HepG2 (cell line): ENCODE measurements at regions not wholly inside any gene's neighbourhood (a gene's known extent, or its start where the extent isn't known, plus 50 kb on each side); places are given as distances from the start of the nearest gene placed in this dataset.
"Not testable (repeated sequence)": the region's sequence is repeated elsewhere in the genome, so short reads cannot be mapped to it uniquely, and the experiment has no call there.

ENCODE experiments used
- CTCF ChIP-seq: sonication (generic); formaldehyde crosslinking; IDR thresholded peaks from 2 replicates; pipeline ENCODE4 v1.5.0; 2020; ENCODE audit warnings: mild to moderate bottlenecking, missing genetic modification reagents, moderate library complexity
- JUNB ChIP-seq: sonication (generic); formaldehyde crosslinking; IDR thresholded peaks from 2 replicates; pipeline ENCODE4 v1.8.0; 2022; ENCODE audit warnings: missing genetic modification reagents, mild to moderate bottlenecking, borderline replicate concordance
- KDM1A ChIP-seq: IDR thresholded peaks from 2 replicates; pipeline ENCODE4 v1.6.1; 2016; ENCODE audit warnings: missing compliant biosample characterization
- MIXL1 ChIP-seq: IDR thresholded peaks from 2 replicates; pipeline ENCODE4 v1.6.1; 2016
- POLR2A ChIP-seq, 2 experiments: IDR thresholded peaks; 2 replicates each; pipeline ENCODE4 v1.6.1; 2011; ENCODE audit warnings: low read depth in 2 of 2, low read length in 2 of 2, mild to moderate bottlenecking in 1 of 2, moderate library complexity in 1 of 2; ENCODE audit not compliant: insufficient read depth in 1 of 2
- PTBP1 ChIP-seq: fragments of 200-400 bp; formaldehyde crosslinking; IDR thresholded peaks from 2 replicates; pipeline ENCODE4 v1.6.1; 2018; ENCODE audit warnings: low read length, low read depth; ENCODE audit not compliant: poor library complexity, severe bottlenecking
- TAF15 ChIP-seq: fragments of 200-400 bp; formaldehyde crosslinking; IDR thresholded peaks from one replicate; pipeline ENCODE4 v1.6.1; 2018; ENCODE audit warnings: mild to moderate bottlenecking, low read depth, low read length; ENCODE audit not compliant: poor library complexity, severe bottlenecking
- TRIM24 ChIP-seq: sonication (generic); formaldehyde crosslinking; IDR thresholded peaks from 2 replicates; pipeline ENCODE4 v1.8.0; 2022; ENCODE audit warnings: mild to moderate bottlenecking, missing genetic modification reagents
- UBTF ChIP-seq: sonication (generic); formaldehyde crosslinking; IDR thresholded peaks from 2 replicates; pipeline ENCODE4 v1.4.0; 2020; ENCODE audit warnings: mild to moderate bottlenecking, missing genetic modification reagents
- YY1 ChIP-seq: IDR thresholded peaks from 2 replicates; pipeline ENCODE4 v1.6.1; 2011; ENCODE audit warnings: low read length, low read depth, moderate library complexity, mild to moderate bottlenecking; ENCODE audit not compliant: insufficient read depth, insufficient replicate concordance
- ZBTB40 ChIP-seq, 2 experiments: fragments of 450-650 bp in 1 of 2; sonication (generic) in 1 of 2; formaldehyde crosslinking in 1 of 2; IDR thresholded peaks; 2 replicates each; pipeline versions ENCODE4 v1.6.1 to v1.8.0; 2016 to 2022; ENCODE audit warnings: antibody characterized with exemption in 1 of 2, mild to moderate bottlenecking in 1 of 2, missing genetic modification reagents in 1 of 2
- ZBTB7A ChIP-seq: sonication (generic); formaldehyde crosslinking; IDR thresholded peaks from 2 replicates; pipeline ENCODE4 v1.8.0; 2022; ENCODE audit warnings: mild to moderate bottlenecking, missing genetic modification reagents
- ZNF263 ChIP-seq: sonication (generic); formaldehyde crosslinking; IDR thresholded peaks from 2 replicates; pipeline ENCODE4 v1.4.0; 2020; ENCODE audit warnings: missing genetic modification reagents

GRCh38 chr7:32816409-32816948, 75.1 kb downstream of the KBTBD2 start:
- TF ChIP-seq CTCF (CRISPR knock-in tag); TRIM24 (CRISPR knock-in tag); KDM1A (CRISPR knock-in tag); YY1; UBTF; JUNB (CRISPR knock-in tag); ZBTB7A (CRISPR knock-in tag); ZBTB40 (IDR thresholded peaks at IDR 0.05); ZBTB40 (CRISPR knock-in tag; IDR thresholded peaks at IDR 0.05); TAF15; MIXL1 (CRISPR knock-in tag); PTBP1; POLR2A (IDR thresholded peaks at IDR 0.05; ENCODE audit: insufficient read depth in 1 of 2, low read depth in 2 of 2, low read length in 2 of 2); ZNF263 (CRISPR knock-in tag): not testable (repeated sequence)
